Adrenal gland (tissue), 5 donors: ENCODE measurements at regions not wholly inside any gene's neighbourhood (a gene's known extent, or its start where the extent isn't known, plus 50 kb on each side); places are given as distances from the start of the nearest gene placed in this dataset.

Source experiments
- CTCF ChIP-seq, 6 experiments: fragments of 450-650 bp in 4 of 6; fragments of 200-600 bp in 2 of 6; sonication (generic) in 1 of 6; IDR thresholded peaks; 1 replicate in 5 of 6; 2 replicates in 1 of 6; pipeline versions ENCODE4 v1.5.1 to v1.8.0; 2016 to 2021; ENCODE audit warnings: antibody characterized with exemption in 6 of 6, mild to moderate bottlenecking in 2 of 6, moderate library complexity in 1 of 6
- POLR2A ChIP-seq, 2 donors: fragments of 450-650 bp; IDR thresholded peaks; one replicate each; pipeline ENCODE4 v1.6.1; 2017; ENCODE audit warnings: antibody characterized with exemption in 2 of 2, mild to moderate bottlenecking in 2 of 2, moderate library complexity in 1 of 2
- donor health status: DM: no; HTN: no; CAD: no.

GRCh38 chr6:164274493-164274892 lies 860.0 kb downstream of the QKI start:
- TF ChIP-seq POLR2A (IDR thresholded peaks at IDR 0.05) = no peak
- TF ChIP-seq CTCF (IDR thresholded peaks at IDR 0.05) = no peak
